Activated naive CD4-positive, alpha-beta T cell treated with anti-CD3 and anti-CD28 coated beads, Interleukin-2, amount 10 ng/mL, durations not matched to agents 7 days and 5 days (primary cell): ENCODE measurements at regions not wholly inside any gene's neighbourhood (a gene's known extent, or its start where the extent isn't known, plus 50 kb on each side); places are given as distances from the start of the nearest gene placed in this dataset.
"Not testable (repeated sequence)": the region's sequence is repeated elsewhere in the genome, so short reads cannot be mapped to it uniquely, and the experiment has no call there.

ENCODE experiments used
- CTCF ChIA-PET: fragments of 350-600 bp; sonication (Branson Sonifier 250); formaldehyde crosslinking; loops from one replicate; lab custom pipeline; 2021; ENCODE audit warnings: antibody characterized with exemption; lab: Charles Lee
- DNase-seq: peaks from one replicate; pipeline ENCODE4 v3.0.0-alpha.2; 2020
- H3K27ac Mint-ChIP-seq: one replicate; pipeline ENCODE4 v1.8.0; 2021; ENCODE audit warnings: mild to moderate bottlenecking, moderate library complexity, mixed read lengths
- H3K27me3 Mint-ChIP-seq: one replicate; pipeline ENCODE4 v1.8.0; 2021; ENCODE audit warnings: mild to moderate bottlenecking, mixed read lengths
- H3K36me3 Mint-ChIP-seq: one replicate; pipeline ENCODE4 v1.8.0; 2021; ENCODE audit warnings: mixed read lengths
- H3K4me1 Mint-ChIP-seq: one replicate; pipeline ENCODE4 v1.8.0; 2021; ENCODE audit warnings: mixed read lengths
- H3K4me3 Mint-ChIP-seq: one replicate; pipeline ENCODE4 v1.8.0; 2021; ENCODE audit warnings: mild to moderate bottlenecking, moderate library complexity, mixed read lengths
- H3K9me3 Mint-ChIP-seq: one replicate; pipeline ENCODE4 v1.8.0; 2021; ENCODE audit warnings: mixed read lengths

- H3K4me1 Mint-ChIP-seq, CTCF ChIA-PET, H3K9me3 Mint-ChIP-seq, H3K36me3 Mint-ChIP-seq, H3K27ac Mint-ChIP-seq, DNase-seq, H3K4me3 Mint-ChIP-seq: not testable (repeated sequence)
- H3K27me3 Mint-ChIP-seq = peaks cover 95% of the 10 kb centered on the region
Measured at GRCh38 chr12:54105809-54106208, 52.2 kb downstream of the HOXC4 start.

- H3K36me3 Mint-ChIP-seq, H3K27ac Mint-ChIP-seq, H3K9me3 Mint-ChIP-seq, H3K4me3 Mint-ChIP-seq, DNase-seq, CTCF ChIA-PET, H3K4me1 Mint-ChIP-seq: not testable (repeated sequence)
- peaks cover 92% of the 10 kb centered on the region for H3K27me3 Mint-ChIP-seq
Measured at GRCh38 chr12:54106252-54106651, 52.6 kb downstream of the HOXC4 start.

- H3K4me3 Mint-ChIP-seq, H3K27ac Mint-ChIP-seq, H3K4me1 Mint-ChIP-seq, H3K9me3 Mint-ChIP-seq, DNase-seq, H3K36me3 Mint-ChIP-seq, CTCF ChIA-PET: not testable (repeated sequence)
- peaks cover 92% of the 10 kb centered on the region for H3K27me3 Mint-ChIP-seq
Measured at GRCh38 chr12:54106803-54107579, 53.4 kb downstream of the HOXC4 start.

- DNase-seq, H3K27ac Mint-ChIP-seq, H3K9me3 Mint-ChIP-seq, H3K36me3 Mint-ChIP-seq, H3K4me3 Mint-ChIP-seq, CTCF ChIA-PET: not testable (repeated sequence)
- Mint-ChIP-seq H3K27me3 (peaks cover 87% of the 10 kb centered on the region), H3K4me1 (peaks cover 17% of the 10 kb centered on the region)
Measured at GRCh38 chr12:54112336-54112735, 58.7 kb downstream of the HOXC4 start.

- H3K9me3 Mint-ChIP-seq, H3K4me3 Mint-ChIP-seq, CTCF ChIA-PET, DNase-seq, H3K36me3 Mint-ChIP-seq, H3K27ac Mint-ChIP-seq: not testable (repeated sequence)
- H3K27me3 Mint-ChIP-seq = peaks cover 86% of the 10 kb centered on the region
- peaks cover 14% of the 10 kb centered on the region for H3K4me1 Mint-ChIP-seq
Measured at GRCh38 chr12:54116055-54116454, 62.4 kb downstream of the HOXC4 start.

GRCh38 chr12:54117392-54117791, 63.8 kb downstream of the HOXC4 start:
- CTCF ChIA-PET, H3K9me3 Mint-ChIP-seq, DNase-seq, H3K4me3 Mint-ChIP-seq, H3K36me3 Mint-ChIP-seq, H3K27ac Mint-ChIP-seq: not testable (repeated sequence)
- H3K27me3 Mint-ChIP-seq = peaks cover 87% of the 10 kb centered on the region
- H3K4me1 Mint-ChIP-seq = peaks cover 14% of the 10 kb centered on the region

- Mint-ChIP-seq H3K4me1 (peaks cover 12% of the 10 kb centered on the region), H3K27me3 (peaks cover 92% of the 10 kb centered on the region)
- DNase-seq, CTCF ChIA-PET, H3K9me3 Mint-ChIP-seq, H3K4me3 Mint-ChIP-seq, H3K27ac Mint-ChIP-seq, H3K36me3 Mint-ChIP-seq: not testable (repeated sequence)
Measured at GRCh38 chr12:54119082-54119481, 65.4 kb downstream of the HOXC4 start.

- H3K9me3 Mint-ChIP-seq, H3K4me3 Mint-ChIP-seq, H3K27ac Mint-ChIP-seq, CTCF ChIA-PET, H3K36me3 Mint-ChIP-seq, DNase-seq: not testable (repeated sequence)
- peaks cover 96% of the 10 kb centered on the region for H3K27me3 Mint-ChIP-seq
- H3K4me1 Mint-ChIP-seq = peaks cover 10% of the 10 kb centered on the region
Measured at GRCh38 chr12:54123981-54124380, 64.8 kb downstream of the SMUG1 start.

GRCh38 chr12:54125708-54126028, 63.1 kb downstream of the SMUG1 start:
- H3K9me3 Mint-ChIP-seq, CTCF ChIA-PET, H3K4me3 Mint-ChIP-seq, DNase-seq, H3K36me3 Mint-ChIP-seq: not testable (repeated sequence)
- Mint-ChIP-seq H3K27me3 (peaks cover 100% of the 10 kb centered on the region), H3K4me1 (peaks cover 10% of the 10 kb centered on the region), H3K27ac (peak overlapping the region; percentile 34)

- no peak for DNase-seq
- Mint-ChIP-seq H3K9me3 (no peaks in the 10 kb centered on the region), H3K4me1 (peaks cover 10% of the 10 kb centered on the region), H3K27me3 (peaks cover 100% of the 10 kb centered on the region), H3K36me3 (no peaks in the 10 kb centered on the region), H3K27ac (no peak overlapping the region), H3K4me3 (no peak overlapping the region)
- CTCF ChIA-PET = no interaction called here
Measured at GRCh38 chr12:54126029-54126695, 62.6 kb downstream of the SMUG1 start.

GRCh38 chr12:54126696-54127537, 61.9 kb downstream of the SMUG1 start:
- no peaks in the 10 kb centered on the region for H3K9me3 Mint-ChIP-seq
- CTCF ChIA-PET = no interaction called here
- DNase-seq = peak; percentile 33
- no peaks in the 10 kb centered on the region for H3K36me3 Mint-ChIP-seq
- H3K27me3 Mint-ChIP-seq = peaks cover 100% of the 10 kb centered on the region
- H3K4me3 Mint-ChIP-seq = no peak overlapping the region
- no peak overlapping the region for H3K27ac Mint-ChIP-seq
- peaks cover 10% of the 10 kb centered on the region for H3K4me1 Mint-ChIP-seq

- Mint-ChIP-seq H3K27ac (no peak overlapping the region), H3K36me3 (no peaks in the 10 kb centered on the region), H3K4me3 (no peak overlapping the region), H3K27me3 (peaks cover 100% of the 10 kb centered on the region), H3K4me1 (peaks cover 10% of the 10 kb centered on the region), H3K9me3 (no peaks in the 10 kb centered on the region)
- DNase-seq = no peak
- CTCF ChIA-PET = no interaction called here
Measured at GRCh38 chr12:54127538-54128259, 61.1 kb downstream of the SMUG1 start.

- CTCF ChIA-PET = no interaction called here
- no peaks in the 10 kb centered on the region for H3K9me3 Mint-ChIP-seq
- H3K4me1 Mint-ChIP-seq = peaks cover 10% of the 10 kb centered on the region
- no peak overlapping the region for H3K27ac Mint-ChIP-seq
- DNase-seq = no peak
- peaks cover 100% of the 10 kb centered on the region for H3K27me3 Mint-ChIP-seq
- no peak overlapping the region for H3K4me3 Mint-ChIP-seq
- no peaks in the 10 kb centered on the region for H3K36me3 Mint-ChIP-seq
Measured at GRCh38 chr12:54128416-54128815, 60.4 kb downstream of the SMUG1 start.
